Pons (tissue), 1 donor: ENCODE measurements at regions not wholly inside any gene's neighbourhood (a gene's known extent, or its start where the extent isn't known, plus 50 kb on each side); places are given as distances from the start of the nearest gene placed in this dataset.

Experiments used
- DNase-seq: peaks from one replicate; pipeline ENCODE4 v3.0.0-alpha.2; 2016; ENCODE audit warnings: low spot score

DNA sequence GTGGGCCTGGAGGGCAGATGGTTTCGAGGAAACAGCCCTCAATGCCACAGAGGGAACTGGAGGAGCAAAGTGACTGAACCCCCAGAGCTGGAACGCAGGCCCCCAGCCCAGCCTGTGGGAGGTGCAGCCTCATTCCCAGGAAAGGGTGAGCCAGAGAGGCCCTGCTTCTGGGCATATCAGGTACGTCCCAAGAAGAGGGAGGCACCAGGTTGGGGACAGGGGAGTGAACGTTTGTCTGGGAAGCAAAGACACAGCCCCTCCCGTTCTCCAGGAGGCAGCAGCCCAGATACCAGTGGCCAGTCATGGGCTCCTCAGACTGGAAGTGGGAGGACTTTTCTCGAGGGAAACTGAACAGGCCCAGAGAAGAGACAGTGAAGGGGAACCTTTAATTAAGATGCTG, 74.3 kb upstream of the RET start:
- no peak for DNase-seq

DNA sequence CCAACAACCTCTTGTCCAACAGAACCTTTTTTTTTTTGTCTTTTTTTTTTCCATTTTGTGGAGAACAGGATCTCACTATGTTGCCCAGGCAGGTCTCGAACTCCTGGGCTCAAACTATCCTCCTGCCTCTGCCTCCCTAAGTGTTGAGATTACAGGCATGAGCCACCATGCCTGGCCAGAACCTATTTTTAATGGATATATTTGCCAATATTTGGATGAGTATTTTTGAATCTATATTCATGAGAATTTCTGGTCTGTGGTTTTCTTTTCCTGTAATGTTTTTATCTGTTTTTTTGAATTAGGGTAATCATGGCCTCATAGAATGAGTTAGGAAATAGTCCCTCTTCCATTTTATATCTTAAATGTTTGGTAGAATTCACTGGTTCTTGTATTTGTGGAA, 70.4 kb upstream of the RET start:
- no peak for DNase-seq

DNA sequence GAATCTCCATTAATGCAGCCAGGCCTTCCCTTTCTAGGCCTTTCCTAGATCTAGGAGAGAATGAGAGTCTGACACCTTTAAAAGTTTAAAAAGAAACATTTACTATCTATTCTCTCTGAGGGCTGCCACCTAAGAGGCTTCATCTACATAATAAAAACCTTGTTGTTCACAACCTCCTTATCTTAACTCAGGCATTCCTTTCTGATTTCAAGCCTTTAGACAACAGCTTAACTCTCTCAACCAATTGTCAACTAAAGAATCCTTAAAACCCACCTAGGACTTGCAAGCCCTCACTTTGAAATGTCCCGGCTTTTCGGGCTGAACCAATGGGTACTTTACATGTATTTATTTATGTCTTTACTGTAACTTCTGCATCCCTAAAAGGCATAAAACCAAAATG, 64.3 kb upstream of the RET start:
- no peak for DNase-seq

GRCh38 chr10:43013065-43013464, 63.8 kb upstream of the RET start:
- DNase-seq: no peak

DNA sequence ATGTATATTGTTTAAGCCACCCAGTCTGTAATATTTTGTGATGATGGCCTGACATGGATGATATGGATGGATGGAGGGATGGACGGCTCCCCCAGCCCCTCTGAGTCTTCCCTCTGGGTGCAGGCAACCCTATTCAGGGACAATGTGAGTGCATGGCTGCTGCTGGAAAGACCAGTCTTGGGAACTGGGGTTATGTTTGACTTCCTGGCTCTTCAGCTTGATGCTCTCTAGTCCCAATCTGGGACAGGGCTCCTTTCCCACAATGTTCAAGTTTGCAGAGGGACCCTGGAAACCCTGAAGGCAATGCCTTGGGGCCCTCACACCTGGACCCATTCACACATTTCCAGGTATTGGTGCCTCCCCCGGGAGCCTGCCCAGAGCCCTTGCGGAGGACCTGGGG, 52.3 kb upstream of the RET start:
- DNase-seq: no peak

- no peak for DNase-seq
Observed at GRCh38 chr10:43024942-43025700, 51.7 kb upstream of the RET start.

DNA sequence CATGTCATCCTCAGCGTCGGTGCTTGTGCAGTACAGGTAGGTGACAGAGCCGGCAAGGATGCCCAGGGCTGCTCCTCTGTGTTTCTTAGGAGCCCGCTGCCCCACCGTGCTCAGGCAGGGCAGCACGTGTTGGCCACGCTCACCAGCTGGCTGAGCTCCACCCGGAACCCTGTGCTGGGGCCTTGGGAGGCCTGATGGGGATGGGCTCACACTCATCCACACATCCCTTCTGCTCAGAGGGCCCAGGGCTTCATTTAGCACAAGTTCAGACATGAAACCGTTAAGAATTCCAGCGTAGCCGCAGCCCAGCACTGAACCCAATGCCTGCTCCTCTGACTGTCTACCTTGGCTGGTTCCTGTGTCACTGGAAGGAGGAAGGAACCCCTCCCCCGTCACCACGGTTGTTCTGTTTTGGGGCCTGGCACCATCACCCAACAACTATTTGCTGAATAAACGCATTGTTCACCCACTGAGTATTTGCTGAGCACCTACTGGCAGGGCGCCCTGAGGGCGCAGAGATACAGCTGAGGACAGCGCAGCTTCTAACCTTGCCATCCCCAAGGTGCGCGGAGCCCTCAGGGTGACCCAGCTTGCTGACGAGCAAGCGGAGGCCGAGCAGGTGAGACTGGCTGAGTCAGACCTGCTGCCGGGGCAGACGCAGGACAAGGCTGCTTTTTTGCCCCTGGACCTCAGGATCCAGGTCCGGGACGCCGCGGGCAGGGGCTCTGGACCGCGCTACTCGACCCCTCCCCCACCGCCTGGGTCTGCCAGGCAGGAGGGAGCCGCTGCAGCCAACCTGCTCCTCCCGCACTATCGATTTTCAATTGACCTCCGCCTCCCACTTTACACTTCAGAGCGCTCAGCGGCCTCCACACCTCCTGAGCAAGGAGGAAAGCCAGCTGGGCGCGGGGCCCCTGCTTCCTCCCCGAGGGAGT, 50.6 kb upstream of the RET start:
- DNase-seq: no peak
